Thyroid gland (tissue), 4 donors: ENCODE measurements at regions not wholly inside any gene's neighbourhood (a gene's known extent, or its start where the extent isn't known, plus 50 kb on each side); places are given as distances from the start of the nearest gene placed in this dataset.

Experiments used
- CTCF ChIP-seq, 6 experiments: fragments of 200-600 bp in 3 of 6; fragments of 450-650 bp in 3 of 6; sonication (generic) in 3 of 6; IDR thresholded peaks; one replicate each; pipeline ENCODE4 v1.5.1; 2016 to 2019; ENCODE audit warnings: antibody characterized with exemption in 6 of 6, mild to moderate bottlenecking in 2 of 6, inconsistent platforms in 1 of 6, moderate library complexity in 1 of 6
- POLR2A ChIP-seq, 2 donors: fragments of 450-650 bp; IDR thresholded peaks; one replicate each; pipeline ENCODE4 v1.6.1; 2017; ENCODE audit warnings: antibody characterized with exemption in 2 of 2, mild to moderate bottlenecking in 2 of 2, moderate library complexity in 1 of 2

- TF ChIP-seq POLR2A (IDR thresholded peaks at IDR 0.05) (no peak), CTCF (IDR thresholded peaks at IDR 0.05) (peak; percentile 30 to 89 (median 80))
Measured at GRCh38 chr5:122515709-122516431, 203.8 kb downstream of the SNCAIP start.
